PC-3 (cell line): ENCODE measurements at regions not wholly inside any gene's neighbourhood (a gene's known extent, or its start where the extent isn't known, plus 50 kb on each side); places are given as distances from the start of the nearest gene placed in this dataset.

Source experiments
- CTCF ChIP-seq: fragments of 300-600 bp; sonication (generic); conservative IDR thresholded peaks from 2 replicates; pipeline ENCODE4 v1.5.1; 2017; ENCODE audit warnings: antibody characterized with exemption, low read depth, mild to moderate bottlenecking, low read length
- EZH2 ChIP-seq: fragments of 300-600 bp; sonication (generic); IDR thresholded peaks from one replicate; pipeline ENCODE4 v1.6.1; 2017; ENCODE audit warnings: antibody characterized with exemption, mild to moderate bottlenecking, low read length; ENCODE audit not compliant: unreplicated experiment
- EZH2phosphoT487 ChIP-seq: fragments of 300-600 bp; sonication (generic); IDR thresholded peaks from 2 replicates; pipeline ENCODE4 v1.6.1; 2018; ENCODE audit warnings: mild to moderate bottlenecking, antibody characterized with exemption, low read length, borderline replicate concordance

- TF ChIP-seq CTCF: no peak
- no peak for TF ChIP-seq EZH2
- no peak for TF ChIP-seq EZH2phosphoT487
These were observed 324.1 kb downstream of the ZIC1 start for GRCh38 chr3:147733217-147733616.
